ENCODE measurements at regions not wholly inside any gene's neighbourhood (a gene's known extent, or its start where the extent isn't known, plus 50 kb on each side); places are given as distances from the start of the nearest gene placed in this dataset.

GRCh38 chr10:25683344-25683743 is 250.7 kb upstream of the MYO3A start:
- DNase-seq (ENCODE audit: insufficient read length, low spot score) (no peak), FAIRE-seq (no peak)
- no peak for TF ChIP-seq CTCF (IDR thresholded peaks at IDR 0.05; ENCODE audit: insufficient read depth, missing control alignments)

- FAIRE-seq (no peak), DNase-seq (ENCODE audit: insufficient read length, low spot score) (no peak)
- no peak for TF ChIP-seq CTCF (IDR thresholded peaks at IDR 0.05; ENCODE audit: insufficient read depth, missing control alignments)
Measured at GRCh38 chr10:25687521-25687920, 246.5 kb upstream of the MYO3A start.

GRCh38 chr10:25689346-25690100 is 244.5 kb upstream of the MYO3A start:
- DNase-seq (ENCODE audit: insufficient read length, low spot score), result no peak
- FAIRE-seq, result no peak
- TF ChIP-seq CTCF (IDR thresholded peaks at IDR 0.05; ENCODE audit: insufficient read depth, missing control alignments), result no peak

- DNase-seq (ENCODE audit: insufficient read length, low spot score) (no peak), FAIRE-seq (no peak)
- no peak for TF ChIP-seq CTCF (IDR thresholded peaks at IDR 0.05; ENCODE audit: insufficient read depth, missing control alignments)
Measured at GRCh38 chr10:25692761-25693160, 241.3 kb upstream of the MYO3A start.

- no peak for TF ChIP-seq CTCF (IDR thresholded peaks at IDR 0.05; ENCODE audit: insufficient read depth, missing control alignments)
- DNase-seq (ENCODE audit: insufficient read length, low spot score) (no peak), FAIRE-seq (no peak)
Measured at GRCh38 chr10:25694206-25694933, 239.7 kb upstream of the MYO3A start.

GRCh38 chr10:25694971-25695370 is 239.1 kb upstream of the MYO3A start:
- FAIRE-seq, result no peak
- no peak for DNase-seq (ENCODE audit: insufficient read length, low spot score)
- no peak for TF ChIP-seq CTCF (IDR thresholded peaks at IDR 0.05; ENCODE audit: insufficient read depth, missing control alignments)

- TF ChIP-seq CTCF (IDR thresholded peaks at IDR 0.05; ENCODE audit: insufficient read depth, missing control alignments), result no peak
- DNase-seq (ENCODE audit: insufficient read length, low spot score), result no peak
- FAIRE-seq, result no peak
Measured at GRCh38 chr10:25695586-25695985, 238.4 kb upstream of the MYO3A start.

Measured in D721Med (cell line).